Epithelial cell of proximal tubule (primary cell): ENCODE measurements at regions not wholly inside any gene's neighbourhood (a gene's known extent, or its start where the extent isn't known, plus 50 kb on each side); places are given as distances from the start of the nearest gene placed in this dataset.
"Not testable (repeated sequence)": the region's sequence is repeated elsewhere in the genome, so short reads cannot be mapped to it uniquely, and the experiment has no call there.

Source experiments
- DNase-seq: peaks from one replicate; pipeline ENCODE4 v3.0.0-alpha.2; 2011; ENCODE audit warnings: low read depth
- H3K4me3 ChIP-seq: 2 replicates; pipeline ENCODE4 v1.5.1; 2011; ENCODE audit warnings: low read depth, mild to moderate bottlenecking, low read length
- CTCF ChIP-seq: conservative IDR thresholded peaks from 2 replicates; pipeline ENCODE4 v1.5.1; 2012; ENCODE audit warnings: low read depth, mild to moderate bottlenecking, low read length

GRCh38 chr1:245014247-245015029, 140.3 kb upstream of the KIF26B start:
- DNase-seq: no peak

GRCh38 chr1:245010018-245010614, 144.7 kb upstream of the KIF26B start:
- no peak for TF ChIP-seq CTCF
- no peak overlapping the region for H3K4me3 ChIP-seq
- DNase-seq: no peak

More at GRCh38 chr1:245014247-245015029, 140.3 kb upstream of the KIF26B start:
- TF ChIP-seq CTCF: no peak
- no peak overlapping the region for H3K4me3 ChIP-seq

GRCh38 chr1:245008761-245009160, 144.4 kb upstream of the HNRNPU start:
- H3K4me3 ChIP-seq: no peak overlapping the region
- no peak for TF ChIP-seq CTCF
- no peak for DNase-seq

- no peak for TF ChIP-seq CTCF
- no peak for DNase-seq
- no peak overlapping the region for H3K4me3 ChIP-seq
These were observed 143.5 kb upstream of the HNRNPU start for GRCh38 chr1:245007852-245008251.

GRCh38 chr1:245003246-245003645, 138.9 kb upstream of the HNRNPU start:
- TF ChIP-seq CTCF: no peak
- DNase-seq: no peak
- no peak overlapping the region for H3K4me3 ChIP-seq

- DNase-seq: no peak
- no peak overlapping the region for H3K4me3 ChIP-seq
- TF ChIP-seq CTCF: no peak
These were observed 136.9 kb upstream of the HNRNPU start for GRCh38 chr1:245001252-245001651.

GRCh38 chr1:245000872-245001188, 136.5 kb upstream of the HNRNPU start:
- DNase-seq: no peak
- TF ChIP-seq CTCF: no peak
- H3K4me3 ChIP-seq: no peak overlapping the region

GRCh38 chr1:244999644-245000043, 135.3 kb upstream of the HNRNPU start:
- H3K4me3 ChIP-seq, DNase-seq: not testable (repeated sequence)
